ENCODE measurements at regions not wholly inside any gene's neighbourhood (a gene's known extent, or its start where the extent isn't known, plus 50 kb on each side); places are given as distances from the start of the nearest gene placed in this dataset.

- Histone ChIP-seq H3F3A (ENCODE audit: insufficient read depth) (no peaks in the 10 kb centered on the region), H3K4me3 (ENCODE audit: insufficient read depth, low read length, poor library complexity, severe bottlenecking) (no peak overlapping the region), H3K36me3 (ENCODE audit: low read length) (no peaks in the 10 kb centered on the region), H3K9me3 (ENCODE audit: insufficient read depth, low read length) (no peaks in the 10 kb centered on the region), H3K27ac (ENCODE audit: low read depth, low read length) (no peak overlapping the region), H3K79me2 (ENCODE audit: insufficient read depth, low read length) (no peaks in the 10 kb centered on the region), H4K20me1 (ENCODE audit: low read depth, low read length) (no peaks in the 10 kb centered on the region), H3K9ac (ENCODE audit: low read length) (no peak overlapping the region), H3K9me2 (replicated peaks; ENCODE audit: insufficient read depth, low read length) (no peaks in the 10 kb centered on the region), H3K4me2 (ENCODE audit: low read depth, low read length, poor library complexity, severe bottlenecking) (no peak overlapping the region), H2AFZ (ENCODE audit: low read depth, low read length, severe bottlenecking) (no peak overlapping the region), H3K27me3 (ENCODE audit: low read length) (no peaks in the 10 kb centered on the region)
- no peak for TF ChIP-seq EZH2phosphoT487 (conservative IDR thresholded peaks at IDR 0.05; ENCODE audit: low read length)
- no peak for TF ChIP-seq CTCF (IDR thresholded peaks at IDR 0.05; ENCODE audit: insufficient read depth, low read length, poor library complexity, severe bottlenecking)
Measured at GRCh38 chr4:157838366-157838765, 334.5 kb downstream of the GASK1B start.

GRCh38 chr4:157837071-157837703 lies 335.6 kb downstream of the GASK1B start:
- Histone ChIP-seq H3K4me2 (ENCODE audit: low read depth, low read length, poor library complexity, severe bottlenecking) (no peak overlapping the region), H3K9me3 (ENCODE audit: insufficient read depth, low read length) (no peaks in the 10 kb centered on the region), H3K79me2 (ENCODE audit: insufficient read depth, low read length) (no peaks in the 10 kb centered on the region), H4K20me1 (ENCODE audit: low read depth, low read length) (no peaks in the 10 kb centered on the region), H3K36me3 (ENCODE audit: low read length) (no peaks in the 10 kb centered on the region), H3K9ac (ENCODE audit: low read length) (no peak overlapping the region), H3K9me2 (replicated peaks; ENCODE audit: insufficient read depth, low read length) (no peaks in the 10 kb centered on the region), H3K4me3 (ENCODE audit: insufficient read depth, low read length, poor library complexity, severe bottlenecking) (no peak overlapping the region), H3F3A (ENCODE audit: insufficient read depth) (no peaks in the 10 kb centered on the region), H2AFZ (ENCODE audit: low read depth, low read length, severe bottlenecking) (no peak overlapping the region), H3K27ac (ENCODE audit: low read depth, low read length) (no peak overlapping the region), H3K27me3 (ENCODE audit: low read length) (no peaks in the 10 kb centered on the region)
- TF ChIP-seq CTCF (IDR thresholded peaks at IDR 0.05; ENCODE audit: insufficient read depth, low read length, poor library complexity, severe bottlenecking) (no peak), EZH2phosphoT487 (conservative IDR thresholded peaks at IDR 0.05; ENCODE audit: low read length) (no peak)

GRCh38 chr4:157832596-157832995 lies 340.2 kb downstream of the GASK1B start:
- no peak overlapping the region for H3K27ac ChIP-seq (ENCODE audit: low read depth, low read length)
- H2AFZ ChIP-seq (ENCODE audit: low read depth, low read length, severe bottlenecking): no peak overlapping the region
- no peaks in the 10 kb centered on the region for H3K9me3 ChIP-seq (ENCODE audit: insufficient read depth, low read length)
- H3K36me3 ChIP-seq (ENCODE audit: low read length): no peaks in the 10 kb centered on the region
- H3K4me2 ChIP-seq (ENCODE audit: low read depth, low read length, poor library complexity, severe bottlenecking): no peak overlapping the region
- H3K27me3 ChIP-seq (ENCODE audit: low read length): no peaks in the 10 kb centered on the region
- no peak overlapping the region for H3K9ac ChIP-seq (ENCODE audit: low read length)
- no peaks in the 10 kb centered on the region for H4K20me1 ChIP-seq (ENCODE audit: low read depth, low read length)
- no peaks in the 10 kb centered on the region for H3F3A ChIP-seq (ENCODE audit: insufficient read depth)
- no peaks in the 10 kb centered on the region for H3K79me2 ChIP-seq (ENCODE audit: insufficient read depth, low read length)
- H3K4me3 ChIP-seq (ENCODE audit: insufficient read depth, low read length, poor library complexity, severe bottlenecking): no peak overlapping the region
- no peaks in the 10 kb centered on the region for H3K9me2 ChIP-seq (replicated peaks; ENCODE audit: insufficient read depth, low read length)
- TF ChIP-seq EZH2phosphoT487 (conservative IDR thresholded peaks at IDR 0.05; ENCODE audit: low read length) (no peak), CTCF (IDR thresholded peaks at IDR 0.05; ENCODE audit: insufficient read depth, low read length, poor library complexity, severe bottlenecking) (no peak)

Measured in SU-DHL-6 (cell line).